ENCODE measurements at regions not wholly inside any gene's neighbourhood (a gene's known extent, or its start where the extent isn't known, plus 50 kb on each side); places are given as distances from the start of the nearest gene placed in this dataset.

- no peaks in the 10 kb centered on the region for H3K4me1 ChIP-seq (ENCODE audit: insufficient read depth)
- no peaks in the 10 kb centered on the region for H4K20me1 ChIP-seq (ENCODE audit: insufficient read depth)
- H3K36me3 ChIP-seq (ENCODE audit: low read depth): no peaks in the 10 kb centered on the region
- no peak overlapping the region for H3K4me3 ChIP-seq
- H3K9me2 ChIP-seq (ENCODE audit: insufficient read depth): no peaks in the 10 kb centered on the region
- H3K9me3 ChIP-seq (ENCODE audit: low read depth): no peaks in the 10 kb centered on the region
- H3K9ac ChIP-seq: no peak overlapping the region
- H3K27ac ChIP-seq: no peak overlapping the region
- H2AFZ ChIP-seq: no peak overlapping the region
- TF ChIP-seq EZH2 (IDR thresholded peaks at IDR 0.05; ENCODE audit: insufficient read depth, poor library complexity, severe bottlenecking): no peak
- no peak for TF ChIP-seq EZH2phosphoT487 (IDR thresholded peaks at IDR 0.05; ENCODE audit: insufficient read depth, low read depth)
- no peak overlapping the region for H3K4me2 ChIP-seq (ENCODE audit: unreplicated experiment)
- no peaks in the 10 kb centered on the region for H3K27me3 ChIP-seq (replicated peaks; ENCODE audit: insufficient read depth)
- no peaks in the 10 kb centered on the region for H3K79me2 ChIP-seq (ENCODE audit: insufficient read depth)
- DNase-seq: no peak
- WGBS, 2 experiments (ENCODE audit: low coverage in 1 of 2, low lambda C conversion rate in 2 of 2, missing lambda C conversion rate in 2 of 2): 8 to 13% methylated on average over 6 of the region's 6 CpGs
- in situ Hi-C loops (cut with MboI): no loop called here
- H3F3A ChIP-seq (ENCODE audit: insufficient read depth): no peaks in the 10 kb centered on the region
These were observed 201.4 kb downstream of the CHRM3 start for GRCh38 chr1:239587574-239588369.

DNA sequence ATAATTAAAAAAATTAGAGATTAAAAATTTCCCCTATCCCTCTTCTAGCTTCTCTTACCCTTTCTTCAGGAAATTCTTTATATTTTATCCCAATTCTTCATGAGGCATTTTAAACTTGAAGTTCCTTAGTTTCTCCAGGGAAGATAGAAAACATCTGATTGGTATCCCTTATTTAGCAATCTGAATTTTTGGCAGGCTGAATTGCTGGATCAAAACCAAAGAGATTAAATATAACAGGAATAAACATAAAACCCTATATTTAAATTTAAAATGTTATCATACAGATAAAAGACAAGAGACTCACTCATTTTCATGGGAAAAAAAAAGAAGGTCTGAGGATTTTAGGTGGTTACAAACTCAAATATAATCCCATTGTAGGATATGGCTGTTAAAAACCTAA is 204.2 kb downstream of the CHRM3 start:
- Histone ChIP-seq H3K9me3 (ENCODE audit: low read depth) (no peaks in the 10 kb centered on the region), H3K27me3 (replicated peaks; ENCODE audit: insufficient read depth) (no peaks in the 10 kb centered on the region), H3K36me3 (ENCODE audit: low read depth) (no peaks in the 10 kb centered on the region), H3K9ac (no peak overlapping the region), H2AFZ (no peak overlapping the region), H3K4me2 (ENCODE audit: unreplicated experiment) (no peak overlapping the region), H3K79me2 (ENCODE audit: insufficient read depth) (no peaks in the 10 kb centered on the region), H3K9me2 (ENCODE audit: insufficient read depth) (no peaks in the 10 kb centered on the region), H3K4me1 (ENCODE audit: insufficient read depth) (no peaks in the 10 kb centered on the region), H3K27ac (no peak overlapping the region), H3F3A (ENCODE audit: insufficient read depth) (no peaks in the 10 kb centered on the region), H4K20me1 (ENCODE audit: insufficient read depth) (no peaks in the 10 kb centered on the region), H3K4me3 (no peak overlapping the region)
- no peak for DNase-seq
- TF ChIP-seq EZH2 (IDR thresholded peaks at IDR 0.05; ENCODE audit: insufficient read depth, poor library complexity, severe bottlenecking): no peak
- TF ChIP-seq EZH2phosphoT487 (IDR thresholded peaks at IDR 0.05; ENCODE audit: insufficient read depth, low read depth): no peak
- in situ Hi-C loops (cut with MboI): no loop called here

- in situ Hi-C loops (cut with MboI): no loop called here
- Histone ChIP-seq H3K79me2 (ENCODE audit: insufficient read depth) (no peaks in the 10 kb centered on the region), H3K9me2 (ENCODE audit: insufficient read depth) (no peaks in the 10 kb centered on the region), H3F3A (ENCODE audit: insufficient read depth) (no peaks in the 10 kb centered on the region), H4K20me1 (ENCODE audit: insufficient read depth) (no peaks in the 10 kb centered on the region), H3K9ac (no peak overlapping the region), H3K9me3 (ENCODE audit: low read depth) (no peaks in the 10 kb centered on the region), H3K4me1 (ENCODE audit: insufficient read depth) (no peaks in the 10 kb centered on the region), H3K4me2 (ENCODE audit: unreplicated experiment) (no peak overlapping the region), H2AFZ (no peak overlapping the region), H3K27me3 (replicated peaks; ENCODE audit: insufficient read depth) (no peaks in the 10 kb centered on the region), H3K4me3 (no peak overlapping the region), H3K27ac (no peak overlapping the region), H3K36me3 (ENCODE audit: low read depth) (no peaks in the 10 kb centered on the region)
- no peak for DNase-seq
- no peak for TF ChIP-seq EZH2 (IDR thresholded peaks at IDR 0.05; ENCODE audit: insufficient read depth, poor library complexity, severe bottlenecking)
- no peak for TF ChIP-seq EZH2phosphoT487 (IDR thresholded peaks at IDR 0.05; ENCODE audit: insufficient read depth, low read depth)
- 9% methylated on average over 4 of the region's 4 CpGs for WGBS, 2 experiments (ENCODE audit: low coverage in 1 of 2, low lambda C conversion rate in 2 of 2, missing lambda C conversion rate in 2 of 2)
These were observed 207.2 kb downstream of the CHRM3 start for GRCh38 chr1:239593527-239593926.

- Histone ChIP-seq H3K4me1 (ENCODE audit: insufficient read depth) (no peaks in the 10 kb centered on the region), H3F3A (ENCODE audit: insufficient read depth) (no peaks in the 10 kb centered on the region)
These were observed 214.2 kb downstream of the CHRM3 start for GRCh38 chr1:239600588-239600987.

GRCh38 chr1:239601108-239601507 is 214.7 kb downstream of the CHRM3 start:
- Histone ChIP-seq H3K27ac (no peak overlapping the region), H3K9me3 (ENCODE audit: low read depth) (no peaks in the 10 kb centered on the region), H3K79me2 (ENCODE audit: insufficient read depth) (no peaks in the 10 kb centered on the region), H3K4me3 (no peak overlapping the region), H3K27me3 (replicated peaks; ENCODE audit: insufficient read depth) (no peaks in the 10 kb centered on the region), H3K9me2 (ENCODE audit: insufficient read depth) (no peaks in the 10 kb centered on the region), H4K20me1 (ENCODE audit: insufficient read depth) (no peaks in the 10 kb centered on the region), H3K9ac (no peak overlapping the region), H3K4me2 (ENCODE audit: unreplicated experiment) (no peak overlapping the region), H3K4me1 (ENCODE audit: insufficient read depth) (no peaks in the 10 kb centered on the region), H2AFZ (no peak overlapping the region), H3K36me3 (ENCODE audit: low read depth) (no peaks in the 10 kb centered on the region), H3F3A (ENCODE audit: insufficient read depth) (no peaks in the 10 kb centered on the region)
- DNase-seq: no peak
- TF ChIP-seq EZH2 (IDR thresholded peaks at IDR 0.05; ENCODE audit: insufficient read depth, poor library complexity, severe bottlenecking) (no peak), EZH2phosphoT487 (IDR thresholded peaks at IDR 0.05; ENCODE audit: insufficient read depth, low read depth) (no peak)
- in situ Hi-C loops (cut with MboI): no loop called here

More at GRCh38 chr1:239600588-239600987, 214.2 kb downstream of the CHRM3 start:
- Histone ChIP-seq H4K20me1 (ENCODE audit: insufficient read depth) (no peaks in the 10 kb centered on the region), H3K9ac (no peak overlapping the region), H3K9me2 (ENCODE audit: insufficient read depth) (no peaks in the 10 kb centered on the region), H2AFZ (no peak overlapping the region), H3K4me2 (ENCODE audit: unreplicated experiment) (no peak overlapping the region), H3K4me3 (no peak overlapping the region), H3K27me3 (replicated peaks; ENCODE audit: insufficient read depth) (no peaks in the 10 kb centered on the region), H3K36me3 (ENCODE audit: low read depth) (no peaks in the 10 kb centered on the region), H3K9me3 (ENCODE audit: low read depth) (no peaks in the 10 kb centered on the region), H3K79me2 (ENCODE audit: insufficient read depth) (no peaks in the 10 kb centered on the region), H3K27ac (no peak overlapping the region)
- in situ Hi-C loops (cut with MboI): no loop called here
- TF ChIP-seq EZH2phosphoT487 (IDR thresholded peaks at IDR 0.05; ENCODE audit: insufficient read depth, low read depth): no peak
- DNase-seq: no peak

Data from GM23248 (cell line).